C4-2B (cell line): ENCODE measurements at regions not wholly inside any gene's neighbourhood (a gene's known extent, or its start where the extent isn't known, plus 50 kb on each side); places are given as distances from the start of the nearest gene placed in this dataset.

ENCODE experiments used
- CTCF ChIP-seq: fragments of 450-650 bp; conservative IDR thresholded peaks from 2 replicates; pipeline ENCODE4 v1.5.1; 2017; ENCODE audit warnings: mild to moderate bottlenecking
- ZFX ChIP-seq: fragments of 450-650 bp; IDR thresholded peaks from 2 replicates; pipeline ENCODE4 v1.6.1; 2017

- TF ChIP-seq CTCF (no peak), ZFX (no peak)
Observed at GRCh38 chr4:59630922-59631321, 1569.2 kb upstream of the ADGRL3 start.
